ENCODE measurements at regions not wholly inside any gene's neighbourhood (a gene's known extent, or its start where the extent isn't known, plus 50 kb on each side); places are given as distances from the start of the nearest gene placed in this dataset.

GRCh38 chr10:118422241-118422640, 80.1 kb upstream of the FAM204A start:
- TF ChIP-seq, protein P1, sequence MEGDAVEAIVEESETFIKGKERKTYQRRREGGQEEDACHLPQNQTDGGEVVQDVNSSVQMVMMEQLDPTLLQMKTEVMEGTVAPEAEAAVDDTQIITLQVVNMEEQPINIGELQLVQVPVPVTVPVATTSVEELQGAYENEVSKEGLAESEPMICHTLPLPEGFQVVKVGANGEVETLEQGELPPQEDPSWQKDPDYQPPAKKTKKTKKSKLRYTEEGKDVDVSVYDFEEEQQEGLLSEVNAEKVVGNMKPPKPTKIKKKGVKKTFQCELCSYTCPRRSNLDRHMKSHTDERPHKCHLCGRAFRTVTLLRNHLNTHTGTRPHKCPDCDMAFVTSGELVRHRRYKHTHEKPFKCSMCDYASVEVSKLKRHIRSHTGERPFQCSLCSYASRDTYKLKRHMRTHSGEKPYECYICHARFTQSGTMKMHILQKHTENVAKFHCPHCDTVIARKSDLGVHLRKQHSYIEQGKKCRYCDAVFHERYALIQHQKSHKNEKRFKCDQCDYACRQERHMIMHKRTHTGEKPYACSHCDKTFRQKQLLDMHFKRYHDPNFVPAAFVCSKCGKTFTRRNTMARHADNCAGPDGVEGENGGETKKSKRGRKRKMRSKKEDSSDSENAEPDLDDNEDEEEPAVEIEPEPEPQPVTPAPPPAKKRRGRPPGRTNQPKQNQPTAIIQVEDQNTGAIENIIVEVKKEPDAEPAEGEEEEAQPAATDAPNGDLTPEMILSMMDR (IDR thresholded peaks at IDR 0.05), result no peak
- no peak for TF ChIP-seq POLR2AphosphoS5 (IDR thresholded peaks at IDR 0.05)

Data from prostate gland (tissue), 2 donors.